Adipocyte (in vitro differentiated cells): ENCODE measurements at regions not wholly inside any gene's neighbourhood (a gene's known extent, or its start where the extent isn't known, plus 50 kb on each side); places are given as distances from the start of the nearest gene placed in this dataset.
"Not testable (repeated sequence)": the region's sequence is repeated elsewhere in the genome, so short reads cannot be mapped to it uniquely, and the experiment has no call there.

Experiments
- DNase-seq: peaks from one replicate; pipeline ENCODE4 v3.0.0-alpha.2; 2015; ENCODE audit warnings: low read depth
- H3K27me3 ChIP-seq: replicated peaks from 2 replicates; pipeline ENCODE4 v1.7.0; 2013; ENCODE audit warnings: mild to moderate bottlenecking, low read length, moderate library complexity; ENCODE audit not compliant: control insufficient read depth, insufficient read depth
- H3K36me3 ChIP-seq: 2 replicates; pipeline ENCODE4 v1.7.0; 2013; ENCODE audit warnings: low read length, mild to moderate bottlenecking, moderate library complexity; ENCODE audit not compliant: control insufficient read depth, insufficient read depth, severe bottlenecking
- H3K4me1 ChIP-seq: 2 replicates; pipeline ENCODE4 v1.7.0; 2013; ENCODE audit warnings: mild to moderate bottlenecking, low read length, moderate library complexity; ENCODE audit not compliant: control insufficient read depth, insufficient read depth
- H3K4me3 ChIP-seq: 2 replicates; pipeline ENCODE4 v1.7.0; 2013; ENCODE audit warnings: mild to moderate bottlenecking, low read length, moderate library complexity
- H3K9ac ChIP-seq: 2 replicates; pipeline ENCODE4 v1.7.0; 2013; ENCODE audit warnings: mild to moderate bottlenecking, low read length, moderate library complexity
- H3K9me3 ChIP-seq: 2 replicates; pipeline ENCODE4 v1.7.0; 2013; ENCODE audit warnings: mild to moderate bottlenecking, low read length, moderate library complexity; ENCODE audit not compliant: control insufficient read depth

- no peak overlapping the region for H3K4me3 ChIP-seq
- no peaks in the 10 kb centered on the region for H3K36me3 ChIP-seq
- H3K9me3 ChIP-seq = no peaks in the 10 kb centered on the region
- DNase-seq = no peak
- no peaks in the 10 kb centered on the region for H3K27me3 ChIP-seq
- no peak overlapping the region for H3K9ac ChIP-seq
- peaks cover 13% of the 10 kb centered on the region for H3K4me1 ChIP-seq
Measured at GRCh38 chr4:15164571-15164970, 162.3 kb downstream of the CPEB2 start.

- H3K9me3 ChIP-seq = peaks cover 22% of the 10 kb centered on the region
- H3K36me3 ChIP-seq = no peaks in the 10 kb centered on the region
- no peaks in the 10 kb centered on the region for H3K27me3 ChIP-seq
- H3K4me1 ChIP-seq = peaks cover 7% of the 10 kb centered on the region
- H3K4me3 ChIP-seq = no peak overlapping the region
- H3K9ac ChIP-seq = no peak overlapping the region
- no peak for DNase-seq
Measured at GRCh38 chr4:15167743-15168142, 165.5 kb downstream of the CPEB2 start.

- DNase-seq = no peak
- Histone ChIP-seq H3K27me3 (no peaks in the 10 kb centered on the region), H3K36me3 (no peaks in the 10 kb centered on the region), H3K9me3 (peaks cover 22% of the 10 kb centered on the region), H3K4me1 (peaks cover 7% of the 10 kb centered on the region), H3K9ac (no peak overlapping the region), H3K4me3 (no peak overlapping the region)
Measured at GRCh38 chr4:15168759-15169158, 166.5 kb downstream of the CPEB2 start.

GRCh38 chr4:15171725-15172124 lies 169.4 kb downstream of the CPEB2 start:
- Histone ChIP-seq H3K4me1 (no peaks in the 10 kb centered on the region), H3K4me3 (no peak overlapping the region)

GRCh38 chr4:15173251-15173650 lies 171.0 kb downstream of the CPEB2 start:
- Histone ChIP-seq H3K4me1 (no peaks in the 10 kb centered on the region), H3K9ac (no peak overlapping the region), H3K36me3 (no peaks in the 10 kb centered on the region), H3K9me3 (peaks cover 22% of the 10 kb centered on the region), H3K4me3 (no peak overlapping the region), H3K27me3 (no peaks in the 10 kb centered on the region)
- DNase-seq = no peak

More at GRCh38 chr4:15171725-15172124, 169.4 kb downstream of the CPEB2 start:
- peaks cover 22% of the 10 kb centered on the region for H3K9me3 ChIP-seq
- no peaks in the 10 kb centered on the region for H3K27me3 ChIP-seq
- no peaks in the 10 kb centered on the region for H3K36me3 ChIP-seq
- H3K9ac ChIP-seq = no peak overlapping the region
- no peak for DNase-seq

- H3K9ac ChIP-seq, H3K27me3 ChIP-seq, DNase-seq, H3K4me1 ChIP-seq, H3K36me3 ChIP-seq, H3K4me3 ChIP-seq: not testable (repeated sequence)
- H3K9me3 ChIP-seq = peaks cover 22% of the 10 kb centered on the region
Measured at GRCh38 chr4:15174168-15174567, 171.9 kb downstream of the CPEB2 start.

GRCh38 chr4:15179842-15180241 lies 177.6 kb downstream of the CPEB2 start:
- H3K4me1 ChIP-seq, DNase-seq, H3K9me3 ChIP-seq, H3K9ac ChIP-seq, H3K4me3 ChIP-seq, H3K27me3 ChIP-seq, H3K36me3 ChIP-seq: not testable (repeated sequence)

- H3K4me1 ChIP-seq = no peaks in the 10 kb centered on the region
- no peaks in the 10 kb centered on the region for H3K9me3 ChIP-seq
- no peak for DNase-seq
- no peaks in the 10 kb centered on the region for H3K36me3 ChIP-seq
- no peaks in the 10 kb centered on the region for H3K27me3 ChIP-seq
- H3K4me3 ChIP-seq = no peak overlapping the region
- no peak overlapping the region for H3K9ac ChIP-seq
Measured at GRCh38 chr4:15182600-15183220, 180.4 kb downstream of the CPEB2 start.

- no peak for DNase-seq
- Histone ChIP-seq H3K27me3 (no peaks in the 10 kb centered on the region), H3K4me3 (no peak overlapping the region), H3K9me3 (no peaks in the 10 kb centered on the region), H3K36me3 (no peaks in the 10 kb centered on the region), H3K4me1 (no peaks in the 10 kb centered on the region), H3K9ac (no peak overlapping the region)
Measured at GRCh38 chr4:15186149-15186548, 183.9 kb downstream of the CPEB2 start.

GRCh38 chr4:15186806-15187205 lies 184.5 kb downstream of the CPEB2 start:
- Histone ChIP-seq H3K9me3 (no peaks in the 10 kb centered on the region), H3K4me1 (no peaks in the 10 kb centered on the region), H3K9ac (no peak overlapping the region), H3K4me3 (no peak overlapping the region), H3K36me3 (no peaks in the 10 kb centered on the region), H3K27me3 (no peaks in the 10 kb centered on the region)
- no peak for DNase-seq

- Histone ChIP-seq H3K4me1 (no peaks in the 10 kb centered on the region), H3K27me3 (no peaks in the 10 kb centered on the region), H3K36me3 (no peaks in the 10 kb centered on the region), H3K9ac (no peak overlapping the region), H3K9me3 (no peaks in the 10 kb centered on the region), H3K4me3 (no peak overlapping the region)
- DNase-seq = no peak
Measured at GRCh38 chr4:15188605-15189539, 186.6 kb downstream of the CPEB2 start.
